Nephron (organoid): ENCODE measurements at regions not wholly inside any gene's neighbourhood (a gene's known extent, or its start where the extent isn't known, plus 50 kb on each side); places are given as distances from the start of the nearest gene placed in this dataset.
A peak's percentile ranks its signal among the peaks of the same experiment; 100 is the strongest.

Experiments
- H3K27ac Mint-ChIP-seq, 3 experiments: 2 replicates each; pipeline ENCODE4 v1.8.0; 2020; ENCODE audit warnings: mixed read lengths in 3 of 3, mild to moderate bottlenecking in 2 of 3, moderate library complexity in 1 of 3
- H3K27me3 Mint-ChIP-seq: 2 replicates; pipeline ENCODE4 v1.8.0; 2021; ENCODE audit warnings: low read depth, mild to moderate bottlenecking, moderate library complexity, mixed read lengths
- H3K36me3 Mint-ChIP-seq: 2 replicates; pipeline ENCODE4 v1.8.0; 2020; ENCODE audit warnings: low read depth, mixed read lengths
- H3K4me1 Mint-ChIP-seq: 2 replicates; pipeline ENCODE4 v1.8.0; 2020; ENCODE audit warnings: mixed read lengths
- H3K4me3 Mint-ChIP-seq, 3 experiments: 2 replicates each; pipeline ENCODE4 v1.8.0; 2020; ENCODE audit warnings: mild to moderate bottlenecking in 3 of 3, mixed read lengths in 3 of 3, moderate library complexity in 2 of 3
- H3K9me3 Mint-ChIP-seq: 2 replicates; pipeline ENCODE4 v1.8.0; 2020; ENCODE audit warnings: mixed read lengths
- TF ChIP-seq, protein P1 (sequence below), 3 experiments: fragments of 200-600 bp; sonication (generic); IDR thresholded peaks; one replicate each; pipeline ENCODE4 v1.5.0; 2021; ENCODE audit warnings: antibody characterized with exemption in 3 of 3; ENCODE audit not compliant: unreplicated experiment in 3 of 3

DNA sequence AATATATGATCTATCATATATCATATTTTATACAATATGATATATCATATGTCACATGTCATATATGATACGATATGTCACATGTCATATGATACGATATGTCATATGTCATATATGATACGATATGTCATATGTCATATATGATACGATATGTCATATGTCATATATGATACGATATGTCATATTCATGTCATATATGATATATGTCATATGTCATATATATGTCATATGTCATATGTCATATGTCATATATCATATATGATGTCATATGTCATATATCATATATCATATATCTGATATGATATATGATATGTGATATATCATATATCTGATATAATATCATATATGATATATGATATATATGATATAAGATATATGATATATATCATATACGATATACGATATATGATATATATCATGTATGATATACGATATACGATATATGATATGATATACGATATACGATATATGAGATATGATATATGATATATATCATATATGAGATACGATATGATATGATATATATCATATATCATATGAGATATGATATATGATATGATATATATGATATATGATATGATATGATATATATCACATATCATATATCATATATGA lies 122.3 kb upstream of the USP9X start:
- Mint-ChIP-seq H3K4me1 (peaks cover 6% of the 10 kb centered on the region), H3K9me3 (peaks cover 18% of the 10 kb centered on the region)
- TF ChIP-seq, protein P1, sequence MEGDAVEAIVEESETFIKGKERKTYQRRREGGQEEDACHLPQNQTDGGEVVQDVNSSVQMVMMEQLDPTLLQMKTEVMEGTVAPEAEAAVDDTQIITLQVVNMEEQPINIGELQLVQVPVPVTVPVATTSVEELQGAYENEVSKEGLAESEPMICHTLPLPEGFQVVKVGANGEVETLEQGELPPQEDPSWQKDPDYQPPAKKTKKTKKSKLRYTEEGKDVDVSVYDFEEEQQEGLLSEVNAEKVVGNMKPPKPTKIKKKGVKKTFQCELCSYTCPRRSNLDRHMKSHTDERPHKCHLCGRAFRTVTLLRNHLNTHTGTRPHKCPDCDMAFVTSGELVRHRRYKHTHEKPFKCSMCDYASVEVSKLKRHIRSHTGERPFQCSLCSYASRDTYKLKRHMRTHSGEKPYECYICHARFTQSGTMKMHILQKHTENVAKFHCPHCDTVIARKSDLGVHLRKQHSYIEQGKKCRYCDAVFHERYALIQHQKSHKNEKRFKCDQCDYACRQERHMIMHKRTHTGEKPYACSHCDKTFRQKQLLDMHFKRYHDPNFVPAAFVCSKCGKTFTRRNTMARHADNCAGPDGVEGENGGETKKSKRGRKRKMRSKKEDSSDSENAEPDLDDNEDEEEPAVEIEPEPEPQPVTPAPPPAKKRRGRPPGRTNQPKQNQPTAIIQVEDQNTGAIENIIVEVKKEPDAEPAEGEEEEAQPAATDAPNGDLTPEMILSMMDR (IDR thresholded peaks at IDR 0.05; ENCODE audit: unreplicated experiment in 3 of 3): no peak

DNA sequence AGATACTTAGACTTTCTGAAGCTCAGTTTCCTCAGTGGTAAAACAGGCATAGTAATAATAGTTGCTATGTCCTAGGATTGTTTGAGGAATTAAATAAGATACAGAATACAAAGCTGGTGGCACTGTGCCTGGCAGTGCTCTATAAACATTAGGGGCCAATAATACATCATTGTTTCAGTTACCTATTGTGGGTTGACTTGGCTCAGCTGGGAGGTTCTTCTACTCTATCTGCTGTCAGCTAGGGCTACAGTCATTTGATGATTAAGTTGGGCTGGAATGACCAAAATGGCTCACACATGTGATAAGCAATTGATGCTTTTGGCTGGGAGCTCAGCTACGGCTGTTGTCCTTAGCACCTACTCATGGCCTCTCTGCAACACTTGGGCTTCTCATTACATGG lies 121.2 kb upstream of the USP9X start:
- TF ChIP-seq, protein P1 (IDR thresholded peaks at IDR 0.05; ENCODE audit: unreplicated experiment in 3 of 3): no peak
- Mint-ChIP-seq H3K4me1 (peaks cover 6% of the 10 kb centered on the region), H3K27ac (no peak overlapping the region), H3K27me3 (no peaks in the 10 kb centered on the region), H3K36me3 (no peaks in the 10 kb centered on the region), H3K4me3 (no peak overlapping the region), H3K9me3 (peaks cover 24% of the 10 kb centered on the region)

More for the DNA sequence above, 122.3 kb upstream of the USP9X start:
- Mint-ChIP-seq H3K27me3 (no peaks in the 10 kb centered on the region), H3K36me3 (no peaks in the 10 kb centered on the region), H3K4me3 (no peak overlapping the region), H3K27ac (no peak overlapping the region)

DNA sequence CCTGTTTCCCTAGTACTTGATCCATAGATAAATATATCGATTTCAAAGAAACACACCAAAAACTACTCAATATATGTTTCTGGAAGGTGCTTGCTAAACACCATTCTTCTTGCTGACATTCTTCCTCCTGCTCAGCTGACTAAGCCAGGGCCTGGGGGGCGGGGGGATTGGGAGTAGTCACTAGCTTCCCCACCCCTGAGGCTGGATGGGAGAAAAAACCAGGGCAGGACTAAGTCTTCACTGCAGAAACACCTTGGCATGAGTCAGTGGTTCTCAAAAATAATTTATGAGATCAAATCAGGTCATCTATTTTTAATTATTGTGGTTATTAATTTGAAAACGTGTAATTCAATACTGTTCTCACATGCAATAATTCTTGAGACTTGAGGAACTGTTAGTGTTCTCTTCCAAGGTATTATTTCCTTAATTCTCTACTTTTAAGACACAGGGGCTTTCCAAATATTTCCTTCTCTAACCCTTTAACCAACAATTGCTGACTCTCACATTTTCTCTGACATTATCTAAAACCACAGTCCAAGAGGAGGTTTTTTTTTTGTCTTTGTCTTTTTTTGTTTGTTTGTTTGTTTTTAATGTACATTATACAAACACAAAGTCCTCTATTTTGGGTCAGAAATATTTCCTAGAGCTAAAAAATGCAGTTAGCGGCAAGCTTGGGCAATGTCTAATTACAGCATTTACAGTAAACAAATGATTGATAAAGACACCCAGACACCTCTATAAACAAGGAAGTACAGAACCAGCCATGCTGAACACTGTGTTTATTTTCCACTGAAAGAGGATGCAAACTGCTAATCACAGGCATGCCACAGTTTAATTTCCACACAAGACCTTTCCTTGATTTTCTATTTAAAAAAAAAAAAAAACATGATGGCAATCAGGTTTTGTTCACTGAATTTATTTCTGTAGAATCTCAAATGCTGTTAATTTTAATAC lies 120.3 kb upstream of the USP9X start:
- H3K27me3 Mint-ChIP-seq: no peaks in the 10 kb centered on the region
- peaks cover 6% of the 10 kb centered on the region for H3K4me1 Mint-ChIP-seq
- peak overlapping the region in 1 of 3 experiments; percentile 19 for H3K27ac Mint-ChIP-seq
- H3K9me3 Mint-ChIP-seq: peaks cover 23% of the 10 kb centered on the region
- no peak overlapping the region for H3K4me3 Mint-ChIP-seq
- TF ChIP-seq, protein P1 (IDR thresholded peaks at IDR 0.05; ENCODE audit: unreplicated experiment in 3 of 3): no peak
- H3K36me3 Mint-ChIP-seq: no peaks in the 10 kb centered on the region

DNA sequence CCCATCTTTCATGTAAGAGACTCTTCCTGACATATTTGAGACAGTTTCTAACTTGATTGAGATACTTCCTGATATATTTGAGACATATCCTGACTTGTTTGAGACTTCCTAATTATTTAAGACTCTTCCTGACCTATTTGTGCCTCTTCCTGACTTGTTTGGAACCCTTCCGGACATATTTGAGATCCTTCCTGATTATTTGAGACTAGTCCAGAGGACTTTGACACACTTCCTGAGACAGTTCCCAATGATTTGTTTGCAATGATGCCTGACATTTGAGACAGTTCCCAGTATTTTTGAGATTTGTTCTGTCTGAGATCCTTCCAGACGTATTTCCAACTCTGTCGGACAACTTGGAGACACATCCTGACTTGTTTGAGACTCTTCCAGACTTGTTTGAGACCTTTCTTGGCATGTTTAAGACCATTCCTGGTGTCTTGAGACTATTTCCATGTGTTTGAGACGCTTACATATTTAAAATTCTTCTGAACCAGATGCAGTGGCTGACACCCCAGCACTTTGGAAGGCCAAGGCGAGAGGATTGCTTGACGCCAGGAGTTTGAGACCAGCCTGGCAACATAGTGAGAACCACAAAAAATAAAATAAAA lies 118.9 kb upstream of the USP9X start:
- peaks cover 26% of the 10 kb centered on the region for H3K9me3 Mint-ChIP-seq
- peak overlapping the region in 2 of 3 experiments; percentile 17 to 69 for H3K27ac Mint-ChIP-seq
- TF ChIP-seq, protein P1 (IDR thresholded peaks at IDR 0.05; ENCODE audit: unreplicated experiment in 3 of 3): no peak
- no peak overlapping the region for H3K4me3 Mint-ChIP-seq
- H3K4me1 Mint-ChIP-seq: peaks cover 6% of the 10 kb centered on the region
- no peaks in the 10 kb centered on the region for H3K27me3 Mint-ChIP-seq
- H3K36me3 Mint-ChIP-seq: no peaks in the 10 kb centered on the region

DNA sequence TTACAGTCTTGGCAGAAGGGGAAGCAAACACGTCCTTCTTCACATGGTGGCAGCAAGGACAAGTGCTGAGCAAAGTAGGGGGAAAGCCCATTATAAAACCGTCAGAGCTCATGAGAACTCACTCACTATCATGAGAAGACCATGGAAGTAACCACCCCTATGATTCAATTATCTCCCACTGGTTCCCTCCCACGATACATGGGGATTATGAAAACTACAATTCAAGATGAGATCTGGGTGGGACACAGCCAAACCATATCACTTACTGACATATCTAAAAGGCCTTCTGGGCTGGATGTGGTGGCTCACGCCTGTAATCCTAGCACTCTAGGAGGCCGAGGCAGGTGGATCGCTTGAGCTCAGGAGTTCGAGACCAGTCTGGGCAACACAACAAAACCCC lies 117.1 kb upstream of the USP9X start:
- Mint-ChIP-seq H3K4me3 (no peak overlapping the region), H3K9me3 (peaks cover 28% of the 10 kb centered on the region), H3K4me1 (peaks cover 6% of the 10 kb centered on the region), H3K36me3 (no peaks in the 10 kb centered on the region), H3K27me3 (no peaks in the 10 kb centered on the region), H3K27ac (no peak overlapping the region)
- TF ChIP-seq, protein P1 (IDR thresholded peaks at IDR 0.05; ENCODE audit: unreplicated experiment in 3 of 3): no peak
